ENCODE measurements at regions not wholly inside any gene's neighbourhood (a gene's known extent, or its start where the extent isn't known, plus 50 kb on each side); places are given as distances from the start of the nearest gene placed in this dataset.

GRCh38 chr16:86166414-86166813 lies 267.5 kb downstream of the IRF8 start:
- DNase-seq, result no peak

GRCh38 chr16:86167061-86167460 lies 268.1 kb downstream of the IRF8 start:
- no peak for DNase-seq

- DNase-seq, result no peak
These were observed 271.8 kb downstream of the IRF8 start for GRCh38 chr16:86170720-86171119.

DNA sequence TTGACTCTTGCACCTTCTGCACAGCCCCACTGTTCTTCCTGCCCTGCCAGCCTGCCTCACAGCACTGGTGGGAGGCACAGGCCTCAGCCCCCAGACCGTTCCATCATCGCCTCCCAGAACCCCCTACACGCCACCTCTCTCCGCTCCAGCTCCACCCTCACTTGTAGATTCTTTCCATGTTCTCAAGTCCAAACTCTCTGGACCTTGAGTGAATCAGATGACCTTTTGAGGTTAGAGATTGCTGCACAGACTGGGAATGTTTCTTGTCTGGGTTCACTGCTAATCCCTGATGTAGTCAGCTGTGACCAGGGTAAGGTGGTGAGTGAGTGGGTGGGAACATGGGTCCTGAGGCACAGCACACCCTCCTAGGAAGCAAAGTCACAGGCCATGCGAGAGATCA lies 272.4 kb downstream of the IRF8 start:
- no peak for DNase-seq

- DNase-seq, result no peak
These were observed 276.9 kb downstream of the IRF8 start for GRCh38 chr16:86175816-86176215.

DNA sequence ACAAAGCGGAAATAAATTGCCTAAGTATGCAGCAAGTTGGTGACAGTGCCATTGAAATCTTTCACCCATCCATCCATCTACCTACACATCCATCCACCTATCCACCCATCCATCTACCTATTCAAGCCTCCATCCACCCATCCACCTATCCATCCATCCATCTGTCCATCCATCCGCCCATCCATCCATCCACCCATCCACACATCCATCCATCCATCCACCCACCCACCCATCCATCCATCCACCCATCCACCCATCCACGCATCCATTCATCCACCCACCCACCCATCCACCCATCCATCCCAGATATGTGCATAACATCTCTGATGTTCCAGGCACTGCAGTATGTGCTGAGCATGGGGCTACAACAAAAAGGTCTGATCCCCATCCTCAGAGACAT lies 277.5 kb downstream of the IRF8 start:
- DNase-seq, result no peak

DNA sequence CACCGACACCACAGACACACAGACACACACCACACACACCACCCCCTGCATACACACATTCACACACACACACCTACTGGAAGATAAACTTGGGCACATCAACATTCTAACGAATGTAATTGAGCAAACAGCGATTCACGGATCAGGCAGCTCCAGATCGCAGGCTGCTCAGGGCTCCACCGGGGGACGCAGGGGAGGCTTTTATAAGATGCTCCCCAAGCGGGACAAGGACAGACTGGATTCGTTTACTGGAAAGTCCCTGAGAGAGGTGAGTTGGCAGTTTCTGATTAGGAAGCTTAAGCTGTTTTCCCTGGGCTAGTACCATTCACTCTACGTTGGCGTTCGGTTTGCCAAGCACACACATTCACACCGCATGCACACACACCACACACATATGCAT lies 281.3 kb downstream of the IRF8 start:
- no peak for DNase-seq

DNA sequence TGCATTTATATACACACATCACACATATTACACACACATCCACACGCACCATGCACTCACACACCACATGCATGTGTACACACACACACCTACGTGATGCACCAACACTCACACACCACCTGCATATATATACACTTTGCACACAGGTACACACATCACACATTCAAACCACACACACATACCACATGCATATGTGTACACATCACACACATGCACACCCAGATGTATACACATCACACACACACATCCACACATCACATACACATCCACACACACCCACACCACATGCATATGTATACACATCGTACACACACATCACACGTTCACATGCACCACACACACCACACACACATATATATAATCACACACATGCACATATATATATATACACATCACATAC lies 281.8 kb downstream of the IRF8 start:
- DNase-seq, result no peak

DNA sequence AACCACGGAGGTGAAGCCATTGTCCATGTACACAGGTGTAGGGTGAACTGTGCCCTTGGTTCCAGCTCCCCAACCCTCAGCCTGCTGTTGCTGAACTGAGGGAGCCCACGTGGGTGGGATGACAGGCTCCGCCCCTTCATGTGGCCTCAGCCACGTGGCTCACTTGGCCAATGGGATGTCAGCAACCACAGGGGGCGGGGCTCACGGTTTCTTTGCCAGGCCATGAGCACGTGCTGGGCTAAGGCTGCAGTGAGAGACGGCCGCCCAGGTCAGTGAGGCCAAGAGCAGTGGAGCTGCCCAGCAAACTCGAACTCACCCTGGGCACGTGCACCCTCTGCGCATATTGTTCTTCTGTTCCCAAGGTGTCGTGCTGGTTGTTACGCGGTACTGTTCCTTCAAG lies 282.6 kb downstream of the IRF8 start:
- no peak for DNase-seq

- DNase-seq, result no peak
These were observed 285.2 kb downstream of the IRF8 start for GRCh38 chr16:86184185-86184584.

DNA sequence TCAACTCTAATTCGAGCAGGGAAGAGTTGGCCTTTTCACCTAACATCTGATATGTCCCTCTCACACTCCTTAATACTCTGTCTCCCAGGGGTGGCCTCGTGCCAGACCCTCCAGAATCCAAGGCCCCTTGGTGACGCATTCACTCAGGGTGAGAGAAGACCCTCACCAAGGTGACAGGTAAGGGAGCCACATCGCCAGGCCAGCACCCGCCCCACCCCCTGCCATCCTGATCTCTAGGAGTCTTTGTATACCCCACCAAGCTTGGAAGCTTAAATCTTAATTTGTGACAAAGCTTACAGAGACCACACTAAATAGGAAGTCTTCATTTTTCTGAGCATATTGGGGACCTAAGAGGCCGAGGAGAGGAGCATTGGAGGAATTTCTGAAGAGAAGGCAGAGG lies 286.1 kb downstream of the IRF8 start:
- DNase-seq, result no peak

- DNase-seq, result no peak
These were observed 287.4 kb downstream of the IRF8 start for GRCh38 chr16:86186313-86186712.

- no peak for DNase-seq
These were observed 291.0 kb downstream of the IRF8 start for GRCh38 chr16:86189934-86190333.

GRCh38 chr16:86191663-86192062 lies 292.7 kb downstream of the IRF8 start:
- no peak for DNase-seq

- no peak for DNase-seq
These were observed 294.7 kb downstream of the IRF8 start for GRCh38 chr16:86193528-86194193.

DNA sequence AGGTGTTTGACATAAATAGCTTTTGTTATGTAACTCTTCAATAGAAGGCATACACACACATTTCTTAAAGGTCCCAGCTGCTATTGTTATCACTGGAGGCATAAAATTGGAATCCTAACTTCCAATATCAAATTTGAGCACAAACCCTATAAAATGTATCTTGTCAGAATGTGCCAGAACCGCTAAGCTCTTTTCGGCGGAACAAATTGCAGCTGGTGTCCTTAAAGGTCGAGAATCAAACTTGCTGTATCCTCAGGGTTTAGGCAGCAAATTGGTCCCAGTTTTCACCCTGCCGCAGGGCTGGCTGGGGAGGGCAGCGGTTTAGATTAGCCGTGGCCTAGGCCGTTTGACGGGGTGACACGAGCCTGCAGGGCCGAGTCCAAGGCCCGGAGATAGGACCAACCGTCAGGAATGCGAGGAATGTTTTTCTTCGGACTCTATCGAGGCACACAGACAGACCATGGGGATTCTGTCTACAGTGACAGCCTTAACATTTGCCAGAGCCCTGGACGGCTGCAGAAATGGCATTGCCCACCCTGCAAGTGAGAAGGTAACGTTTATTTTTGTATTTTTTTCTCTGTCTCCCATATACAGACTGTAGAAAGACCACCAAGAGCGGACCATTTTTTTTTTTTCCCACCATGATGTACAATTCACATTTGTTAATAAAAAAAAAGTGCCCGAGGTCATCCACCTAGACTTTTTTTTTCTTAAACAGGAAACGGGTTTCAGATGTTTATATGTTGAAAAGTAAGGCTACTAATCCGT lies 297.1 kb downstream of the IRF8 start:
- DNase-seq, result no peak

- DNase-seq, result no peak
These were observed 297.9 kb downstream of the IRF8 start for GRCh38 chr16:86196687-86197391.

DNA sequence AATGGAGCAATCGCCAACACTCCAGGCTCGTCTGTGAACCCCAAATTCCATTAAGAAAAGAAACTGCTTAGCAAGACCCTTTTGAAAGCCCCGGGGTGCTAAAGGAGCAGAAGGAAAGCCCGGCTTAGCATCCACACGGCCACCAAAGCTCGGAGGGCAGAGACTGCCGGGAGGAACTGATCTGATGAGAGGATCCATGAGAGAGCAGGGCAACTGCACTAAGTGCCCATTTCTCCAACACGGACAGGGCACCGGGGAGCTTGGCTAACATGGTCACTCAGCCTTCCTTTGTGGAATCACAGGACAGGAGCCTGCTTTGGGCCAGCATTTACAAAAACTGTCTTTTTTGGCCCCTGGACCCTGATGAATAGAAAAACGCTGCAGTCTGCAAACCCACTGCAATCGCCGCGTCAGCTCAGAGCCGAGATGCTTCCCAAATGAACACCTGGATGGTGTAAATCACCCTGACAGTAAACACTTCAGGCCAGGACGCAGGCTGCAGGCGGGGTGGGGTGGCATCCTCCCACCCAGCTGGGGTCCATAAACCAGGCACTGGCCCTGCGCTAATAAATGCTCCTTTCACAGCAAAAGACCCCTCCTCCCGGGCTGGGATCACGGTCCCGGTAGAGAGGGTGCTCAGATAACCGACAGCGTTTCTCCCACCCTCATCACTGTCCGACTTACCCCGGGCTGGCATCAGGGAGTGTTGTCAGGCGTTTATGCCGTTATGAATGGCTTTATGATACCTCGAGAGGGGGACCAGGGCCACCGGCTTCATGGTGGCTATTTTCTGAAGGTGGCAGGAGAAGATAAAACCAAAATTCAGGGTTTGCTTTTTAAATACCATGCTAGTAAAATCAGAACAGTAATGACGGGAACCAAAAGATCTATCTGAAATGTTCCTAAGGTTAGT lies 299.5 kb downstream of the IRF8 start:
- no peak for DNase-seq

- no peak for DNase-seq
These were observed 300.2 kb downstream of the IRF8 start for GRCh38 chr16:86199182-86199581.

DNA sequence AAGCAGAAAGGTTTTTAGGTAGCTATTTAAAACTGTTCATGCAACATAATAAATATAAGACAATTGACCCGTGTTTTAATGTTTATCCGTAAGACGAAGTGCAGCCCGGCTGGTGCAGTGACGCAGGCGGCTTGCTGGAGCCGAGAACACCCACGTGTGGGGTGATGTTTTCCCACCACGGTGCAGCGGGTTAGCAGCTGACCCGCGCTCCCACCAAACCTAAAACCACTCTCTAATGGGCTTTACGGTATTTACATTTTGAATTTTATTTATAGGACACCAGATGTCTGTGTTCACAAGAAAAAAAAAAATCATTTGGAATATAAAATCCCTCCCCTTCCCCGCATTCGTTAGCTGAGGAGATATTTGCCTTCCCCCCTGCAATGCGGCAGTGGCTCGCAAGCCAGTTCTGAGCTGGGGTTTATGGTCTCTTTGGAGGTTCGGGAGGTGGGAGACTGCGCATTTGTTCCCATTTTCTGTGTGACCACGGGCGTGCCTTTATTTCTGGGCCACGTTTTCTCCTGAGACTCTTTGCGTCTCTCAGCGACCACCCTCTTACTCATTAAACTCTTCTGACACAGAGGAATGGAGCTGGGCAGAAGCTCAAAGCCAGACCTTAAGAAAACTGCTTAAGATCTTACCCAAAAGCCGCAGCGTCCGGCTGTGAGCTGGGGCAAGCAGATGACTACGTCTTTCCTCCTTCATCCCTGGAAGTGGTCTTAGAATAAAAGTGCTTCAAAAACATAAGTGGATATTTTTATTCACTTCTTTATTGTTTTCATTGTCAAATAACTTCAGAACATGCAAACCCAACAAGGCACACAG lies 301.1 kb downstream of the IRF8 start:
- DNase-seq, result no peak

DNA sequence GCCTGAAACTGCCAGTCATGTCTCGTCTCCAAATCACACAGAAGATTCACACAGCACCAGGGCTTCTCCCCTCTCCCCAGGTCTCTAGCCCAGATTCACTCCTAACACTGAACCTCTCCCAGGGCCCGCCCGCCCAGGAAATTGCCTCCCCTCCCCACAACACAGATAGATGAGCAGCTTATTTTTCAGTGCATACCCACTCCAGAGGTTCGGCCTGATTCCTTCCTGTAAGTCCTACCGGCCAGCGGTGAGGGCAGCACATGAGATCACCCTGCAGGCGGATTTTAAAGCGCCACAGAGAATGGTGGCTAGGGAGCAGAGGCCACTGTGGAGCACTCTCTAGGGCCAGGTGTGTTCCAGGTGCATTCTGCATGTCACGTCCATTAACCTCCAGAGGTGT lies 301.8 kb downstream of the IRF8 start:
- no peak for DNase-seq

DNA sequence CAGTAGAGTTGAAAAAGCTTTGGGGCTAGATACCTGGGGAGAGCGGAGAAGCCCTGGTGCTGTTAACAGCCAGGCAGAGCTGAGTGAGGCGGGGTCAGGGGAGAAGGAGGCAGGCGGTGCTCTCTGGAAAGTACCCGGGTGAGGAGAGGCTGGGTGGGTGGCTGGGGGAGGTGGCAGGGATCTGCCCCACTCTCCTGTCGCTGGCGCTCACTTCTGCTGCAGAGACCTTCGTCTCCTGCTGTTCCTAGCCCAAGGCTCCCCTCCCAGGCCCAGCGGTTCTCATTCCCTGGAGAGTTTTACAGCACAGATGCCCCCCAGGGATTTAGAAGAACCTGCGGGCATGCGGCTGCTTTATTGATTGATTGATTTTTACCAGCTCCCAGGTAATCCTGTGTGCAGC lies 302.8 kb downstream of the IRF8 start:
- DNase-seq, result no peak

Data from activated T-cell treated with anti-CD3 and anti-CD28 coated beads, Interleukin-2, amount 50 U/mL, for 48 hours (primary cell).